ENCODE measurements at regions not wholly inside any gene's neighbourhood (a gene's known extent, or its start where the extent isn't known, plus 50 kb on each side); places are given as distances from the start of the nearest gene placed in this dataset.

GRCh38 chr7:88095-88926 lies 104.1 kb upstream of the FAM20C start:
- TF ChIP-seq, protein P1, sequence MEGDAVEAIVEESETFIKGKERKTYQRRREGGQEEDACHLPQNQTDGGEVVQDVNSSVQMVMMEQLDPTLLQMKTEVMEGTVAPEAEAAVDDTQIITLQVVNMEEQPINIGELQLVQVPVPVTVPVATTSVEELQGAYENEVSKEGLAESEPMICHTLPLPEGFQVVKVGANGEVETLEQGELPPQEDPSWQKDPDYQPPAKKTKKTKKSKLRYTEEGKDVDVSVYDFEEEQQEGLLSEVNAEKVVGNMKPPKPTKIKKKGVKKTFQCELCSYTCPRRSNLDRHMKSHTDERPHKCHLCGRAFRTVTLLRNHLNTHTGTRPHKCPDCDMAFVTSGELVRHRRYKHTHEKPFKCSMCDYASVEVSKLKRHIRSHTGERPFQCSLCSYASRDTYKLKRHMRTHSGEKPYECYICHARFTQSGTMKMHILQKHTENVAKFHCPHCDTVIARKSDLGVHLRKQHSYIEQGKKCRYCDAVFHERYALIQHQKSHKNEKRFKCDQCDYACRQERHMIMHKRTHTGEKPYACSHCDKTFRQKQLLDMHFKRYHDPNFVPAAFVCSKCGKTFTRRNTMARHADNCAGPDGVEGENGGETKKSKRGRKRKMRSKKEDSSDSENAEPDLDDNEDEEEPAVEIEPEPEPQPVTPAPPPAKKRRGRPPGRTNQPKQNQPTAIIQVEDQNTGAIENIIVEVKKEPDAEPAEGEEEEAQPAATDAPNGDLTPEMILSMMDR (IDR thresholded peaks at IDR 0.05; ENCODE audit: unreplicated experiment) = no peak
- peaks cover 42% of the 10 kb centered on the region for H3K4me1 Mint-ChIP-seq
- H3K27me3 Mint-ChIP-seq (ENCODE audit: low read depth) = peaks cover 2% of the 10 kb centered on the region
- H3K4me3 Mint-ChIP-seq = no peak overlapping the region
- no peaks in the 10 kb centered on the region for H3K9me3 Mint-ChIP-seq
- no peaks in the 10 kb centered on the region for H3K36me3 Mint-ChIP-seq
- no peak overlapping the region for H3K27ac Mint-ChIP-seq
- DNase-seq (ENCODE audit: low spot score in 2 of 2, unreplicated experiment in 2 of 2) = no peak

GRCh38 chr7:88927-89231 lies 103.5 kb upstream of the FAM20C start:
- no peak for DNase-seq (ENCODE audit: low spot score in 2 of 2, unreplicated experiment in 2 of 2)
- H3K4me1 Mint-ChIP-seq = peaks cover 42% of the 10 kb centered on the region
- TF ChIP-seq, protein P1 (IDR thresholded peaks at IDR 0.05; ENCODE audit: unreplicated experiment) = no peak
- no peaks in the 10 kb centered on the region for H3K9me3 Mint-ChIP-seq
- no peak overlapping the region for H3K4me3 Mint-ChIP-seq
- peak overlapping the region; percentile 37 for H3K27ac Mint-ChIP-seq
- peaks cover 2% of the 10 kb centered on the region for H3K27me3 Mint-ChIP-seq (ENCODE audit: low read depth)
- no peaks in the 10 kb centered on the region for H3K36me3 Mint-ChIP-seq

DNA sequence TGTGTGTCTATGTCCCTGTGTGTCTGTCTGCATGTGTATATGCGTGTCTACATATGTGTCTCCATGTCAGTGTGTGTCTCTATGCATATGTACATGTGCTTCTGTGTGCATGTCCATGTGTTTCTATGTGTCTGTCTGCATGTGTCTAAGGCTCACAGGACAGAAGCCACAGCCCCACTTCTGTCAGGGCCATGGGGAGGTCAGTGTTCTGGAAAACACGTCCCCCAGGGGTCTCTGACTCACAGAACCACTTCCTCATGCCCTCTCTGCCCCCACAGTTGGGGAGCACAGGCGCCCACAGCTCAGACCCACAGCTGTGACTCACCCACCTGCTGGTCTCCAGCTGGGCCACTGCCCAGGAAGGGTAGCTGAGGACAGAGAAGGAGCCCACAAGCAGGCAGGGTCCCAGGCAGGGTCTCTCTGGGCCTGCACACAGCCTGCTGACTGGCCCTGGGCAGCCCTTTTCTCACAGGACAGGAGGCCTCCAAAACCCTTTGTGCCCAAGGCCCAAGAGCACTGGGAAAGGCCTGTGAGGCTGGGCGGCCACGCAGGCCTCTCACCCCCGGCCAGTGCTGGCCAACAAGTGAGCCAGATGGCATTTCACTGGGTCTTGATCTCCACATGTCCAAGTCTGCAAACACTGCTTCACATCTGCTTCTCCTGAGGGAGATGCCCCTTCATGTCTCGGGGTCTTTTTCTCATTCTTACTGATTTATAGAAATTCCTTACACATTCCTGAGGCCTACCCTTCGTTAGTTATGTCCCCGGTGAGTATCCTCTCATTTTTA lies 102.9 kb upstream of the FAM20C start:
- no peaks in the 10 kb centered on the region for H3K9me3 Mint-ChIP-seq
- peak overlapping the region; percentile 91 for H3K27ac Mint-ChIP-seq
- no peak for DNase-seq (ENCODE audit: low spot score in 2 of 2, unreplicated experiment in 2 of 2)
- peaks cover 42% of the 10 kb centered on the region for H3K4me1 Mint-ChIP-seq
- H3K27me3 Mint-ChIP-seq (ENCODE audit: low read depth) = peaks cover 2% of the 10 kb centered on the region
- H3K36me3 Mint-ChIP-seq = no peaks in the 10 kb centered on the region
- H3K4me3 Mint-ChIP-seq = no peak overlapping the region
- TF ChIP-seq, protein P1 (IDR thresholded peaks at IDR 0.05; ENCODE audit: unreplicated experiment) = no peak

DNA sequence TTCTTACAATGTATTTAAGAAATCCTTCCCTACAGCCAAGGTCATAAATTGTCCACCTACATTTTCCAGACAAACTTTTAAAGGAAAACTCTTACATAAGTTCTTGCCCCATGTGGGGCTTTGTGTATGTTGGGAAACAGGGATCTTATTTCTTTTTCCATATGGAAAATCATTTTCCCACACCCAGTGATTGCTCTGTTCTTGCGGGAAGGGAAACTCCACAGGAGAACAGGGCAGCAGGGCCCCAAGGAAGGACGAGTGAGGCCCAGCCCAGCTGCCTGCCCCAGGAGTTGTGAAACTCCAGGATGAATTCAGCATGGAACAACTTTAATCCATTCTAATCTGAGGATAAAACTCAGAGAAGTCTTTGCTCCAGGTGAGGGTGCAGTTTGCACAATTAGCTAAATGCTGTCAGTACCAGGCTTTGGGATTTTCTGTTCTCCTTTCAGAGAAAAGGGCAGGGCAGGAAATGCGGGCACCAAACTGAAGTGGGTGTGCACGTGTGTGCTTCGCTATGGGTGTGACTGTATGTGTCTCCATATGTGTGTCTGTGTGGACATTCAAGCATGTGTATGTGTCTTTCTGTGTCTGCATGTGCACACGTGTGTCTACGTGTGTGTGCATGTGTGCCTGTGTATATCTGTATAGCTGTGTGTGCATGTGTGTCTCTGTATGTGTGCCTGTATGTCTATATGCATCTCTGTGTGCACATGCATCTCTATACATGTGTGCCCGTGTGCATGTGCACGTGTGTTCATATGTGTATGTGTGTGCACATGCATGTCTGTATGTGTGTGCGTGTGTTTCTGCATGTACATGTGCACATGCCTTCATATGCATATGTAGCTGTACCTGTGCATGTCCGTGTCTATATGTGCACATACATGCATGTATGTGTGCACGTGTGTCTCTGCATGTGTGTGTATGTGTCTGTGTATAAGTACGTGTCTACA lies 102.0 kb upstream of the FAM20C start:
- peak overlapping the region; percentile 91 for H3K27ac Mint-ChIP-seq
- peaks cover 5% of the 10 kb centered on the region for H3K27me3 Mint-ChIP-seq (ENCODE audit: low read depth)
- peaks cover 39% of the 10 kb centered on the region for H3K4me1 Mint-ChIP-seq
- TF ChIP-seq, protein P1 (IDR thresholded peaks at IDR 0.05; ENCODE audit: unreplicated experiment) = no peak
- no peak for DNase-seq (ENCODE audit: low spot score in 2 of 2, unreplicated experiment in 2 of 2)
- H3K4me3 Mint-ChIP-seq = no peak overlapping the region
- H3K36me3 Mint-ChIP-seq = no peaks in the 10 kb centered on the region
- H3K9me3 Mint-ChIP-seq = no peaks in the 10 kb centered on the region

DNA sequence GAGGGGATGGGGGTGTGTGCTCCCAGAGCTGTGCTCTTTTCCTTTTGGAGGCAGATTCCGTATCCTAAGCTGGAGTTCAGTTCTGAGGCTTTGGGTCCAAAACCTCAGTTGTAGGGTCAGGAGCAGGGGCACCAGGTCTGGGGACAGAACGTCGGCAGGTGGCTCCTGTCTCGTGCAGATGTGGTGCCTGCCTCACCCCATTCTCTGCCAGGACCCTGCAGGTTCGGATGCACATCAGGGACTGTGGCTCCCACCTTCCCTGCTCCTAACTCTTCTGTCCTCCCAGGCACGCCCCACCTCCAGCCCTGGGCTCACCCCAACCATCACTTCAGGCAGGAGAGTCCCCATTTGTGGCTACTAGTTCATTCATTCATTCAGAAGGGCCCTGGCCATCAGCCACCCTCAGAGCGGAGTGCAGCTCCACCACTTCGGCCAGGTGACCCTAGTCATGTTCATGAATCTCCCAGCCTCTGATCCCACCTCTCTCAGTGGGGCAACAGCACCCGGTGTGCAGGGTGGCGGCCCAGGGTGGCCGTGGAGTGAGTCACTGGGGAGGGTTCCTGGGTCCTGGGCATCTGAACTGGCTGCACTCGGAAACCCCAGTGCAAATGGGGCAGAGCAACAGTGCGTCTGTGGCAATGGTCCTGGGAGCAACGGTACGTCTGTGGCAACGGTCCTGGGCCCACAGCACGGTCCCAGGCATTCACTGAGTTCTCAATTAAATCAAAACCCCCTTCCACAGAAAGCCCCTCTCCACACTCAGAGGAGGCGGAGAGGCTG lies 100.8 kb upstream of the FAM20C start:
- H3K27ac Mint-ChIP-seq = no peak overlapping the region
- no peak for DNase-seq (ENCODE audit: low spot score in 2 of 2, unreplicated experiment in 2 of 2)
- H3K4me1 Mint-ChIP-seq = peaks cover 43% of the 10 kb centered on the region
- no peak overlapping the region for H3K4me3 Mint-ChIP-seq
- TF ChIP-seq, protein P1 (IDR thresholded peaks at IDR 0.05; ENCODE audit: unreplicated experiment) = no peak
- peaks cover 11% of the 10 kb centered on the region for H3K27me3 Mint-ChIP-seq (ENCODE audit: low read depth)
- H3K36me3 Mint-ChIP-seq = no peaks in the 10 kb centered on the region
- H3K9me3 Mint-ChIP-seq = no peaks in the 10 kb centered on the region

Data from mesothelial cell of epicardium (in vitro differentiated cells).